MV-4-11 (cell line): ENCODE measurements at regions not wholly inside any gene's neighbourhood (a gene's known extent, or its start where the extent isn't known, plus 50 kb on each side); places are given as distances from the start of the nearest gene placed in this dataset.
"Not testable (repeated sequence)": the region's sequence is repeated elsewhere in the genome, so short reads cannot be mapped to it uniquely, and the experiment has no call there.

Experiments used
- DNase-seq: peaks from one replicate; lab custom pipeline; 2025; lab: John Stamatoyannopoulos, UW

DNA sequence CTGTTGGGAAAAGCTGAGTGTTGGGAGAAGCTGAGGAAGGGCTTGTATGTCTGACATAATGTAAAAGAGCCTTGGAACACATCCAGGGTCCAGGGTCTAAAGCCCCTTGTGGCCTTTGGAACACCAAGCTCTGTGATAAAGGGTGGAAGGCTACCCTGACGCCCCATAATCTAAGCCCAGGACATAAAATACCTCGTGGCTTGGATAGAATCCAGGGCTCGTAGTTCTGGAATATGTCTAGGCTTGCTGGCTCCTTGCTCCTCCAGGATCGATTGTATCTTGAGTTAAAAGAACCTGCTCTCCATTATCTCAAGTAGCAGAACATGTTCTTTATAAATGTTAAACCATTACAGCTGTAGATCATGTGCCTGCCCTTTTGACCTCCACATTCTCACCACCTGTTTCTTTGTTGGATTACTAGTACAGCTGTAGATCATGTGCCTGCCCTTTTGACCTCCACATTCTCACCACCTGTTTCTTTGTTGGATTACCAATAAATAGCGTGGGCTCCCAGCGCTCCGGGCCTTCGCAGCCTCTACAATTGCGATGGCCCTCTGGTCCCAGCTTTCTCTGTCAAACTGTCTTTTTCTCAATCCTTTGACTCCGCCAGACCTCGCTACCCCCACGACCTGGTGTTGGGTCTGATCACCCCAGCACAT is 246.9 kb upstream of the KCNH7 start:
- not testable (repeated sequence) for DNase-seq

DNA sequence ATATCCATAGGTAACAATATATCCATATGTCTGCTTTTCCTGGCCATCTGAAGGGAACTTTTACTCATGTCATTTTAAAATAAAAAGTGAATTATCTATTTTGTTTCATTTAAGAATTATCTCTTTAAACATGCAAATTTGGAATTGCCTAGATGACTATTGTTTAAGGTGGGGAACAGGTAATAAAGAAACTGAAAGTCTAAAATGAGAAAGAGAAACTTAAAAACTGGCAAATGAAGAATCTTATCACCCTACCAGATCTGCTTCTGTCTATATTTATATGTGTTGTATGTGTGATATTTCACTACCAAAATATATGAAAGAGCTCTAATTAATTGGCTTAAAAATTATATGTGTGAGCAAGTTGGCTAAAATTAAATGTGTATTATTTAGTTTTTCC is 243.2 kb upstream of the KCNH7 start:
- no peak for DNase-seq

DNA sequence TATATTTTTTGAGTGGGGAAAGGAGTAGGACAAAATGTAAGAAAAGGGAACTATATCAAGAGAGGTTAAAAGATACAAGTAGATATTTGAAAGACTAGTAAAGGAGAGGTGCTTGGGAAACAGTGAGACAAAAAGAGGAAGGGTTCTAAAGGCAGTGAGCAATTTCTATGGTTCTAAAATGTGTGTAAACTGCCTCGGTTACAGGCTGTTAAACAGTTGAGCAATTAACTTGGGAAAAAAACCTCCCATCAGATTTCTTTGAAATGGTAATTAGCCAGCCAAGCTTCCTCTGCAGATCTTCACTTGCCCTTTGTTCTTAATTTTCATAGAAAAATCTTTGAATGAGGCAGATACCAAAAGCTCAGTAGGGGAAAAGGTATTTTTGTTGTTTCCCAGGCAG is 238.7 kb upstream of the KCNH7 start:
- DNase-seq, result peak; percentile 93

DNA sequence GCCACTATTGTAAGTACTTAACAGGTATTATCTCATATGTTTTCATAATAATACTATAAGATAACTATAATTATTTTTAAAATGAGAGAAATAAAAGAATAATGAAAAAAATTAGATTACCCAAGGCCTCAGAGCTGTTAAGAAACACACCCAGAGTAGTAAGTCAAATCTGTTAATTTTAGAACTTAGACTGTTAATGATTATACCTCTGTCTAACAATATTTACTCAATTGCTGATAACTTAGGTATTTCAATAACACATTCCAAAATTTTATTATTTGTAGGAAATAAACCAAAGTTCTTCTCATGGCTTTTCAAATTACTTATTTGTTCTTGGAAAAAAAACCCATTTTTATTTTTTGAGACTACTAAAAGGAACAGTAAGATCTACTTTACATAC is 227.5 kb upstream of the KCNH7 start:
- DNase-seq, result no peak

DNA sequence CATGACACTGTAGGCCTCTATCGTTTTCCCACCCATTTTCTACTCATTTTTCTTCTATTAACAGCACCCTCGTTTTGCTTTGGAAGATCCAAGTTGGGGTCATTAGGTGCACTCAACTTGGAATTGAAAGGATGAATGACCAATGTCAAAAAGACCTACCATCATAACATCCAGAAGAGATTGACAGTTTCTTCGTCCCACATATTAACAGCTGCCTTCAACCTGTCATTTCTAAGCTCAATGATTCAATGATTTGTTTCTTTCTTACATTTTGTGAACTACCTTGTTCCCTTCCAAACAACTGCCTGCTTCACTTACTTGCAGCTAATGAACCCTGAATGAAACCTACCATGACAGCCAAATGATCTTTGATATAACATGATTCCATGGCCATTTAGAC is 224.0 kb upstream of the KCNH7 start:
- DNase-seq, result no peak

DNA sequence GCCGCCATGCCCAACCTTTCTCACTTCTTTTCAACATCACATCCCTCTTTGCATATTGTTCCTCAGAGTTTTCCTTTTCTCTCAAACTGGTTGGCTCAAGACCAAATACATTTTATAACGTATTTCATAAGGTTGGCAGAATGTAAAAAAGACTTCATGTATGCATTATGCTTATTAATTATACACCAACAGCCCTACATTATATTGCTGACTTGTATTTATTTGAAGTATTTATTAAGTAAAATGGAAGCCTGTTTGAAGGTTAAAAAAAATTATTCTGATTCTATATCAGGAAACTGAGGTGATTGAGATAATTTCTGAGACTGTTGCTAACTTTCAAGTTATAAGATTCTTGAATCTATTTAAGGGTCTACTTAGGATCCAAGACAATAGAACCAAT is 208.0 kb upstream of the KCNH7 start:
- no peak for DNase-seq

DNA sequence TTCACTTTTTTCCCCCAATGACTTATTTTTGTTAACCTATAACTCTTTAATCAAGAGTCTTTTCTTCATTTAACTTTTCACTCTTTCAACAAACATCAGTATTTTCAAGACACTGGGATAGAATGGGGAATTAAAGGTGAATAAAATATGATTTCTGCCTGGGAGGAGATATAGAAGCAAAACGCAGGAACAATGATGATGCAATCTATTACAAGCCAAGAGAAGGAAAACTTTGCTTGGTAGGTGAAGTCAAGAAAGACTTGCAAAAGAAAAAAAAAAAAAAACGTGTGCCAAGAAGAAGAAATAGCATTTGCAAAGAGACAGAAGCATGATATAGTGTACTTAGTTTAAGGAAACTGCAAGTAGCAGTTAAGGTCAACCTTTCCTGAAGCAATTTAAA is 207.3 kb upstream of the KCNH7 start:
- no peak for DNase-seq

DNA sequence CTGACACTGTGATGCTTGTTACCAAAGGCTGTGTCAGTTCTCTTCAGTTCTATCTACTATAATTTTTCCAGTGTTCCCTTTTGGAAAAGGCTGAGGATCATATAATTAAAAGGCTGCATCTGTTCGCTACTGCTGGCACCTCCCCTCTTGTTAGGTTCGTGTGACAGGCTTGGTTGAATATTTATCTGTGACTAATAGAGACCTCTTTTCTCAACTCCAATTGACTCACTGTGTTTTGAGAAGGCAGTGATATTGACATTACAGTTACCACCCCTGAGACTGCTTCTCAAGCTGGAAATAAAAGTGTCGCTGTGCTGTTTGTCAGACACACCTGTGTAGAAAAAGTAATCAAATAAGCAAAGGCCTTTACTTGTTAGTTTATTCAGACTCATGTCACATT is 205.5 kb upstream of the KCNH7 start:
- DNase-seq, result no peak

DNA sequence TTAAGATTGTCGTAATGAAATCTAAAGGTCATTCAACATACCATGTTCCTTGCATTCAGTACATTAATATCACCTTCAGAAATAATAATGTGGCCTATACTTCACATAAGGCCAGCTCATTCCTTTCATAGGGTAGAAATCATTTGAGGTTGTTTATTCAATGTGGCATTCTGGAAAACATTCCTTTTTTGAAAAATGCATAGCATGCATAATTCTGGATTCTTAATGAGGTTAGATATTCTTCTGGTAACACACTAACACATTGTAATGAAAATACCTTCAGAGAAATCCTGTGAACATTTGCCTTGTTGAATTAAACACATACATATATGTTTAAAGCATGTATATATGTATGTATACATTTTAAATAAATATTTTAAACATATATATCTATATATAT is 204.6 kb upstream of the KCNH7 start:
- DNase-seq, result no peak

DNA sequence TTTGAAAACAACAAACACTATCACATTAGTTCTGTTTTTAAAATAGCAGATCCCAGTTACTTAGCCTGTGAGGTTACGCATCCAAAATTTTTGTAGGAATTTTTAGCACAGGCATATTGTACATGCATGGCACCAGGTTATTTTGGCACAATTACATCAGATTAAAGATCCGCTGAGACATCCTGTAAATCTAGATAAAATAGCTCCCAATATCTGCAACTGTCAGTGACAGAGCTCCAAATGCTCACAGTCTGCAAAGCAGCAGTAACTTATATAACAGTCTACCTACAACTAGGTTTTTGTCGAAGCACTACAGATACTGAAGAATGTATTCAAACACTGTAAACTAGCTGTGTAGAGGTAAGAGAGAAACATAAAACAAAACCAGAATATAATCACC is 200.7 kb upstream of the KCNH7 start:
- DNase-seq, result no peak

DNA sequence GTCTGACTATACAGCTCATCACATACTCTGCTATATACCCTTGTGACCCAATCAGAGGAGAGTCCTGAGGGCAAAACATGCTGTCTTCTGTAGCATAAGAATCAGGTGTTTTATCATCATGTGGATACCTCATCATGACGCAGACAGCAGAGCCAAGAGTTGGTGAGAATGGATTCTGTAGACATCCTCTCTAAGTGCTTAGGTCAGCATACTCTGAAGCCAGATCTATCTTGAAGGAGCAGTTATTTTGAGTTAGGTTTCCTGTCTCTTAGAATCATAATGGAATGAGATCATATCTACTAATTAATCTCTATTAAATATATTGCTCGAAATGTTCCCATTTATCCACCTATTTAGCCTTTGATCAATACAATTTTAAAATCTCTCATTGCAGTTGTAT is 190.2 kb upstream of the KCNH7 start:
- DNase-seq, result no peak

DNA sequence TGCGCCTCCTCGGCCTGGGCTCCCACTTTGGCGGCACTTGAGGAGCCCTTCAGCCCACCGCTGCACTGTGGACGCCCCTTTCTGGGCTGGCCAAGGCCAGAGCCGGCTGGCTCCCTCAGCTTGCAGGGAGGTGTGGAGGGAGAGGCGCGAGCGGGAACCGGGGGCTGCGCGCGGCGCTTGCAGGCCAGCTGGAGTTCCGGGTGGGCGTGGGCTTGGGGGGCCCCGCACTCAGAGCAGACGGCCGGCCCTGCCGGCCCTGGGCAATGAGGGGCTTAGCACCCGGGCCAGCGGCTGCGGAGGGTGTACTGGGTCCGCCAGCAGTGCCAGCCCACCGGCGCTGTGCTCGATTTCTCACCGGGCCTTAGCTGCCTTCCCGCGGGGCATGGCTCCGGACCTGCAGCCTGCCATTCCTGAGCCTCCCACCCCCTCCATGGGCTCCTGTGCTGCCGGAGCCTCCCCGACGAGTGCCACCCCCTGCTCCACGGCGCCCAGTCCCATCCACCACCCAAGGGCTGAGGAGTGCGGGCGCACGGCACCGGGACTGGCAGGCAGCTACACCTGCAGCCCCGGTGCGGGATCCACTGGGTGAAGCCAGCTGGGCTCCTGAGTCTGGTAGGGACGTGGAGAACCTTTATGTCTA is 187.7 kb upstream of the KCNH7 start:
- DNase-seq, result not testable (repeated sequence)

DNA sequence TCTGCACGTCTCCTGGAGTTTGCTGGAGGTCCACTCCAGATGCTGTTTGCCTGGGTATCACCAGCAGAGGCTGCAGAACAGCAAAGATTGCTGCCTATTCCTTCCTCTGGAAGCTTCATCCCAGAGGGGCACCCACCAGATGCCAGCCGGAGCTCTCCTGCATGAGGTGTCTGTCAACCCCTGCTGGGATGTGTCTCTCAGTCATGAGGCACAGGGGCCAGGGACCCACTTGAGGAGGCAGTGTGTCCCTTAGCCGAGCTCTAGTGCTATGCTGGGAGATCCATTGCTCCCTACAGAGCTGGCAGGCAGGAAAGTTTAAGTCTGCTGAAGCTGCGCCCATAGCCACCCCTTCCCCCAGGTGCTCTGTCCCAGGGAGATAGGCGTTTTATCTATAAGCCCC is 178.3 kb upstream of the KCNH7 start:
- not testable (repeated sequence) for DNase-seq

DNA sequence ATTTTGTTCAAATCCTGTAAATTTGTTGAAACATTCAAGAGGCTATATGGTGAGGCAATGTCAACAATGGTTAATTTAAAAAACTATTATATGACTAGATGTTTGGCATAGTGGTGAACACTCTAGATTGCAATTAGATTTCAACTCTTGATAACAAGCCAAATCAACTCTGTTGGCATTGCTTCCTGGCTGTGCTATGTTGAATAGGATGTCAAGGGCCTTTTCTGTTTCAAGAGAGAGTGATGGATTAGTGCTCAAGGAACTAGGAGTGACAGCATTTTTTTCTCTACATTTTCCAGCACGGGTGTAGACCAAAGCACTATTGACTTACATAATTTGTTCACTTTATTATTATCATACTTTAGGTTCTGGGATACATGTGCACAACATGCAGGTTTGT is 172.4 kb upstream of the KCNH7 start:
- DNase-seq, result no peak

DNA sequence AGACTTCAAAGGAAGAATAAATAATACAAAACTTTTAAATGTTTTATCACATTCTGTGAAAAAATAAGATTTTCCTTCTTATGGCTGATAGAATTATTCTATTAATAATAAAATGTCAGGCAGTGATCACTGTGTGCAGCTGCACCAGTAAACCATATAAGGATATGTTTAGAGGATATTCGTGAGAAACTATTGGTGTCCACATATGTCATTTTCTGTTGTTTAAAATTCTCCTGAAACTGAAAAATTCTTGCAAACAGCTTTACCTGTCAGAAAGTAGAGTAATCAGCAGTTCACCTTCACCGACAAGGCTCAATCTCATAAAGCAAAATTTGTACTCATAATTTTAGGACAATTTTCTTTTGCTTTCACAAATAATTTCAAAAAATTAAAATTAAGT is 170.1 kb upstream of the KCNH7 start:
- no peak for DNase-seq

DNA sequence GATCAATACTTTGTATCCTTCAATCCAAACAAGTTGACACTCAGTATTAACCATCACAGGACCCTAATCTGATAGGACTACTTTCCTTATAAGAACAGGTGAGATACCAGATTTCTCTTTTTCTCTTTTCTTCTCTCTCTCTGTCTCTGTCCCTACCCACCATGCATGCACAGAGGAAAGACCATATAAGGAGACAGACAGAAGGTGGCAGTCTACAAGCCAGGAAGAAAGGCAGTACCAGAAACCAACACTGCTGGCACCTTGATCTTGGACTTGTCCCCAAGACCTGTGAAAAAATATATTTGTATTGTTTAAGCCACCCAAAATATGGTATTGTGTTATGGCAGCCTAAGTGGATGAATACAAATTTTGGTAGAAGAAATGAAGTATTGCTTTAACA is 156.2 kb upstream of the KCNH7 start:
- DNase-seq, result no peak

DNA sequence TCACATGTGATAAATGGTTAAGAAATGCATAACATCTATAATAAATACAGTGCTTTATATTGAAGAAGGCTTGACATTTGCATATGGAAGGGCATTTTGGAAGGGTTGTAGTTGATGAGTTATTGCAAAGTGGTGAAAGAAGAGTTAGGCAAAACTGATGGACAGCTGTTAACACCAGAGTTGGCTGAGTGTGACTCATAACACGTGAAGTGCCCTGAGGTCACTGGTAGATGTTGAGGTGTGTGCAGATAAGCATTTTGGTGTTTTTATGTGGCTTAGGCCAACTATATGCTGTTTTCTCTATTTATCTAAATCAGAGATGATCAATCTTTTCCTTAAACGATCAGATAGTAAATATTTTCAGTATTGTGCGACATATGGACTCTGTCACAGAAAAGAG is 154.3 kb upstream of the KCNH7 start:
- no peak for DNase-seq

DNA sequence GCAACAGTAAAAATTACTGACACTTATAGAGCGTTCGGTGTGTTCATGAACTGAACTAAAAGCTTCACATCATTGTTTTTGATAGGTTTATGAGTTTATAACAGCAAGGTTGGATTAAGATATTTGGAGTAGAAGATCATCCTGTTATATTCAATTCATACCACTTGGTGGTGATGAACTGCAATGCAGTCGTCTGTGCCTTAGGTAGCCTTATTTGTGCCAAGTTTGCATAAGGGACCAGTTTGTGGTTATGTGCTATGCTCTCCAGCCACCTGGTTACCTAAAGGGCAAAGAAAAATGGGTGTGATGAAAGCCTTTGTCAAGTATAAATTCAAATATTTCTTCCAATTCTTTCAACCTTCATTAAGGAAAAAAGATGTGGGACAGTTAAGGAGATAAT is 150.9 kb upstream of the KCNH7 start:
- no peak for DNase-seq

DNA sequence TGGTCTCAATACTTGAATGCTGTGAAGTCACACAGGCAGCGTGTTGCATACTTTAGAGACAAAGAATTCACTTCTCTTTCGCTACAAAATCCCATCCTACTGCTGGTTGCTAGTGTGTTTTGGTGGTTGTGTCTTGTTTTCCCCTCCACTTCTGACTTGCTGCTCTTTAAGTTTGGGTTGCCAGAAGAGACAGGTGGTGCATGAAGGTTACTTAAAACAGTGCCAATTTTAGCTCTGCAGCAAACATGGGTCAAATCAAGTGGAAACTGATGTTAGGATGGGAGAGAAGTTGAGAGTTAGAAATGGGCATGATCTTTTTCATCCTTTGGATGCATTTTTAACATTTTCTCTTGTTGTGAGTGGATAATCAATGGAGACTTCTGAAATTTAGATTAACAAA is 136.2 kb upstream of the KCNH7 start:
- DNase-seq, result no peak

DNA sequence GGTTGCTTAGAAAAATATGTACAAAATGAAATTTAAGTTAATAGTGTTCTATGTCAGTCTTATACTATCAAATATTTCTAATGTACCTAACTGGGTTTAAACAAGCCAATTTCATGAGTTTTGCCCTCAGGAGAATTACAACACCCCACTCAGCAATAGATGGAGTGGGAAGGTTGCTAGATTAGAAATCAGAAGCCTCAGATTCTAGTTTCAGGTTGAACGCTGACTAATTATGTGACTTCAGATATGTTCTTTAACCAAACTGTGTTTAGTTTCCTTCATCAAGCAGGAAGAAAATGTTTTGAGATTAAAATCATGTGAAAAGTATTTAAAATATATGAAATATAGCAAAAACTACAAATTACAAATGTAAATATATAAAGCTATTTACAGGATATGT is 133.8 kb upstream of the KCNH7 start:
- no peak for DNase-seq

DNA sequence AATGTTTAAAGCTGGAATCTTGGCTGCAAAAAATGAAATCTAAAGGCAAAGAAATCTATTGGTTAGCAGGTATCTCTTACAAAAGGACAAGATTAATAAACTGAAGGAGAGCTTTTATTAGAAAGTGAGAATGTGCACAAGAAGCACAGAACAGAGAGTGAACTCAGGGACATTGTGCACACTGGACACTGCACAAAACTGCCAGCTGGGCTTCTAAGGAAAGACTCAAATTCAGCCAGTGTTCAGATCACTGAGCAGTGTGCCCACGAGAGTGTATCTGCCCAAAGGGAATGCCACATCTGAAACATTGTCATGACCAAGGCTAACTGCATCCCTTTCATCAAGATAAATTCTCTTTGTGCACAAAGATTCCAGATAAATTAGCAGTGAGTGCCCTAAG is 129.7 kb upstream of the KCNH7 start:
- DNase-seq, result no peak

DNA sequence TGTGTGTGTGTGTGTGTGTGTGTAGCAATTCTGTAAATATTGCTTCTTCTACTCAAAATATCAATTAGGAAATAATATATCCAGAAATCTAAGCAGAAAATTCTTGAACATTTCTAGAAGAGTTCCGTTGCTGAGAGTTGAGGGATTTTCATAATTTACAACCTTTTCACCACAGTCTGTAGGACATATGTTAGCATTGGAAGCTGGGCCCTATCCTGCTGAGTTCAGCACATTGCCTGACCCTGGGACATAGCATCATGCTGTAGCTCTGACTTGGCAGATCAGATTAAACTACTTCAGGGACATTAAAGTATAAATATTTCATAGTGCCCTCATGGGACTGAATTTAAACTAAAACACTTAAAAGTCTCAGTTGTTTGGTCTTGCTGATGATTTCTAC is 129.2 kb upstream of the KCNH7 start:
- DNase-seq, result no peak

DNA sequence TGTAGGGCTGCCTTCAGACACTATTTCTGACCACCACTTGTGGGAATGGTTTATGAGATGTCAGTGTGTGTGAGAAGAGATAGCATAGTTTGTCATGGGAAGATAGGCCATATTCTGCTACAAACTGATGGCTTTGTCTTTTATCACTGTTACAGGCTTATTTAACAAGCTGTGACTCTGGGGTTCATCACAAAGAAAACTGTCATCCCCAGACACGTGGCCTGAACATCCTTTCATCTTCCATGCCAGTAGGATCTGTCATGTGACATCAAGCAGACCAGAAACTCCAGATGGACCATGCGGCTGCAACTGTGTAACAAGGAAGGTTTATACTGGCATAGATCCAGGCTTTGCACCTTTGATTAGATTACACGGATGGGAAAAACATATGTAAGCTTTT is 128.6 kb upstream of the KCNH7 start:
- DNase-seq, result no peak

DNA sequence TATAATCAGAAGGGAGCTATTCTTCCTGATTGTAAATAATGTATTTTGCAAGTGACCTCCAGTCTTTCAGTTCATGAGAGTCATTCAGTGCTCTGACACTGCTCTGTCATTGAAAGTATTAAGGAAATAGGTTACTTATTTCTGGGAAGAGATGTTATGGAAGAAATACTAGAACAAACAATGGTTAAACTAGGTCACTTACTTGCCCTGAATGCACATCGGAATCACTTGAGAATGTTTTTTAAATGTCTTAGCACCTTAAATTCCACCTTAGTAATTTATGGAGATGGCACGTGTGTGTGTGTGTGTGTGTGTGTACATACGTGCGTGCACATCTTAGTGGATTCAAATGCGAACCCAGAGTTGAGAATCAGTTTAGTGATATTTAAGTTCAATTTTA is 126.6 kb upstream of the KCNH7 start:
- no peak for DNase-seq
